Putamen (tissue), 1 donor: ENCODE measurements at regions not wholly inside any gene's neighbourhood (a gene's known extent, or its start where the extent isn't known, plus 50 kb on each side); places are given as distances from the start of the nearest gene placed in this dataset.

Source experiments
- DNase-seq: peaks from one replicate; pipeline ENCODE4 v3.0.0-alpha.2; 2016; ENCODE audit warnings: low spot score

GRCh38 chr18:7349181-7349837 is 118.4 kb downstream of the LRRC30 start:
- DNase-seq = no peak

GRCh38 chr18:7358989-7359726 is 128.3 kb downstream of the LRRC30 start:
- no peak for DNase-seq

- no peak for DNase-seq
These were observed 129.8 kb downstream of the LRRC30 start for GRCh38 chr18:7360606-7361170.

- DNase-seq = no peak
These were observed 132.4 kb downstream of the LRRC30 start for GRCh38 chr18:7363338-7363737.

GRCh38 chr18:7366597-7366996 is 135.7 kb downstream of the LRRC30 start:
- DNase-seq = no peak

- DNase-seq = no peak
These were observed 136.4 kb downstream of the LRRC30 start for GRCh38 chr18:7367336-7367735.

GRCh38 chr18:7369006-7369405 is 138.1 kb downstream of the LRRC30 start:
- DNase-seq = no peak

- no peak for DNase-seq
These were observed 139.5 kb downstream of the LRRC30 start for GRCh38 chr18:7370375-7370774.

GRCh38 chr18:7370802-7371201 is 139.9 kb downstream of the LRRC30 start:
- no peak for DNase-seq

- no peak for DNase-seq
These were observed 142.6 kb downstream of the LRRC30 start for GRCh38 chr18:7373441-7373840.

GRCh38 chr18:7381307-7381706 is 150.4 kb downstream of the LRRC30 start:
- DNase-seq = no peak

GRCh38 chr18:7382328-7383001 is 151.6 kb downstream of the LRRC30 start:
- DNase-seq = no peak

- DNase-seq = peak; percentile 41
These were observed 152.4 kb downstream of the LRRC30 start for GRCh38 chr18:7383002-7383980.

GRCh38 chr18:7388741-7389140 is 157.9 kb downstream of the LRRC30 start:
- no peak for DNase-seq

- no peak for DNase-seq
These were observed 160.0 kb downstream of the LRRC30 start for GRCh38 chr18:7390731-7391492.

GRCh38 chr18:7393080-7393479 is 162.2 kb downstream of the LRRC30 start:
- DNase-seq = no peak

GRCh38 chr18:7394050-7394659 is 163.3 kb downstream of the LRRC30 start:
- DNase-seq = no peak

- no peak for DNase-seq
These were observed 164.7 kb downstream of the LRRC30 start for GRCh38 chr18:7395566-7395965.

GRCh38 chr18:7413906-7414305 is 153.2 kb upstream of the PTPRM start:
- DNase-seq = no peak

- DNase-seq = no peak
These were observed 152.7 kb upstream of the PTPRM start for GRCh38 chr18:7414459-7414858.
